ENCODE measurements at regions not wholly inside any gene's neighbourhood (a gene's known extent, or its start where the extent isn't known, plus 50 kb on each side); places are given as distances from the start of the nearest gene placed in this dataset.
"Not testable (repeated sequence)": the region's sequence is repeated elsewhere in the genome, so short reads cannot be mapped to it uniquely, and the experiment has no call there.

DNA sequence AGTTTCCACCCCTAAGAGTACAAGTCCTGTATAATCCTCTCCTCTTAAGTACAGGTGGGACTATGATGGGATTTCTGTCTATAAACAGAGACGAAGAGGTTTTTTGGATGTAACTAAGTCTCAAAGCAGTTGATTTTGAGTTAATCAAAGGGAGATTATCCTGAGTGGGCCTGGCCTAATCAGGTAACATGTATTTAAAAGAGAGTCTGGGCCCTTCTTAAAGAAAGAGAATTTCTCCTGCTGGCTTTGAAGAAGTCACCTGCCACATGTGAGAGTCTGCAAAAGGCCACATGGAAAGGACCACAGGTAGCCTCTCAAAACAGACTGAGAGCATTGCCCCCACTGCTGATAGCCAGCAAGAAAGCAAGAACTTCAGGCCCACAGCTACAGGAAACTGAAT, 142.3 kb downstream of the IRX5 start:
- TF ChIP-seq, protein P1, sequence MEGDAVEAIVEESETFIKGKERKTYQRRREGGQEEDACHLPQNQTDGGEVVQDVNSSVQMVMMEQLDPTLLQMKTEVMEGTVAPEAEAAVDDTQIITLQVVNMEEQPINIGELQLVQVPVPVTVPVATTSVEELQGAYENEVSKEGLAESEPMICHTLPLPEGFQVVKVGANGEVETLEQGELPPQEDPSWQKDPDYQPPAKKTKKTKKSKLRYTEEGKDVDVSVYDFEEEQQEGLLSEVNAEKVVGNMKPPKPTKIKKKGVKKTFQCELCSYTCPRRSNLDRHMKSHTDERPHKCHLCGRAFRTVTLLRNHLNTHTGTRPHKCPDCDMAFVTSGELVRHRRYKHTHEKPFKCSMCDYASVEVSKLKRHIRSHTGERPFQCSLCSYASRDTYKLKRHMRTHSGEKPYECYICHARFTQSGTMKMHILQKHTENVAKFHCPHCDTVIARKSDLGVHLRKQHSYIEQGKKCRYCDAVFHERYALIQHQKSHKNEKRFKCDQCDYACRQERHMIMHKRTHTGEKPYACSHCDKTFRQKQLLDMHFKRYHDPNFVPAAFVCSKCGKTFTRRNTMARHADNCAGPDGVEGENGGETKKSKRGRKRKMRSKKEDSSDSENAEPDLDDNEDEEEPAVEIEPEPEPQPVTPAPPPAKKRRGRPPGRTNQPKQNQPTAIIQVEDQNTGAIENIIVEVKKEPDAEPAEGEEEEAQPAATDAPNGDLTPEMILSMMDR (IDR thresholded peaks at IDR 0.05; ENCODE audit: low read depth, low read length): no peak
- no peak for DNase-seq (ENCODE audit: extremely low read depth, low read depth)

- TF ChIP-seq, protein P1 (IDR thresholded peaks at IDR 0.05; ENCODE audit: low read depth, low read length): no peak
Measured at GRCh38 chr16:55073830-55074229, 143.2 kb downstream of the IRX5 start.

GRCh38 chr16:55075208-55075607, 144.5 kb downstream of the IRX5 start:
- not testable (repeated sequence) for DNase-seq (ENCODE audit: extremely low read depth, low read depth)

More at GRCh38 chr16:55073830-55074229, 143.2 kb downstream of the IRX5 start:
- no peak for DNase-seq (ENCODE audit: extremely low read depth, low read depth)

DNA sequence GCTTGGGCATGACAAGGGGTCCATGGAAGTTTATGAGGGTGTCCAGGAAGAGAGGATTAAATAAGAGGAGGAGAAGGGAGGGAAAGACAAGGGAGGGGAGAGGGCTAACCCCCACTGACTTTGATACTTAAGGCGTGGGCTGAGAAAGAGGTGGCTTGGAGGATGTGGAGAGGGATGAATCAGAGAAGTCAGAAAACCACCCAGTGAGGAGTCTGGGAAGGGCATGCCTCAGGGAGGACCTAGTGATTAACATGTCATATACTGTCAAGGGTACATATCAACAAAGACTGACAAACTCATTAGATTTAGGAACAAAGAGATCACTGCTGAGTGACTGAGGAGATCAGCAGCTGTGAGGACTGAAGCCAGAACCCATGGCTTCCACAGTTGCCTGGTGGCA, 145.4 kb downstream of the IRX5 start:
- DNase-seq (ENCODE audit: extremely low read depth, low read depth): no peak

GRCh38 chr16:55077266-55077665, 146.6 kb downstream of the IRX5 start:
- no peak for DNase-seq (ENCODE audit: extremely low read depth, low read depth)
- TF ChIP-seq, protein P1 (IDR thresholded peaks at IDR 0.05; ENCODE audit: low read depth, low read length): no peak

More for the DNA sequence above, 145.4 kb downstream of the IRX5 start:
- TF ChIP-seq, protein P1 (IDR thresholded peaks at IDR 0.05; ENCODE audit: low read depth, low read length): no peak

DNA sequence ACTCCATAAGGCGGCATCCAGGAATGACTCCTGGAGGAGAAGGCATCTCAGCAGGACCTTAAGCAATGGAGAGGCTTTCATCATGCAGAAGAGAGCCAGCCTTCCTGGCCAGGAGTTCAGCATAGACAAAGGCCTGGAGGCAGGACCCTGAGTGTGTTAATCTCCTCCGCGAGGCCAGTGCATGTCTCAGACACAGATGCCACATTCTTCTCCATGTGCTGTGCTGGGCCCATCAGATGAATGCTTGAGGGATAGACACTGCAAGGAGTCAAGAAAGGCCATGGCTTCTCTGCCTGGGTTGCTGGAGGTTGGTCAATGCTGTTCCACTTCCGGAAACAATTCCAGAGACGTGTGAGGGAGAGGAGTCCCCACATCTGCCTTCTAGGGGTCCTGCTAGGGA, 147.5 kb downstream of the IRX5 start:
- no peak for DNase-seq (ENCODE audit: extremely low read depth, low read depth)
- TF ChIP-seq, protein P1 (IDR thresholded peaks at IDR 0.05; ENCODE audit: low read depth, low read length): no peak

DNA sequence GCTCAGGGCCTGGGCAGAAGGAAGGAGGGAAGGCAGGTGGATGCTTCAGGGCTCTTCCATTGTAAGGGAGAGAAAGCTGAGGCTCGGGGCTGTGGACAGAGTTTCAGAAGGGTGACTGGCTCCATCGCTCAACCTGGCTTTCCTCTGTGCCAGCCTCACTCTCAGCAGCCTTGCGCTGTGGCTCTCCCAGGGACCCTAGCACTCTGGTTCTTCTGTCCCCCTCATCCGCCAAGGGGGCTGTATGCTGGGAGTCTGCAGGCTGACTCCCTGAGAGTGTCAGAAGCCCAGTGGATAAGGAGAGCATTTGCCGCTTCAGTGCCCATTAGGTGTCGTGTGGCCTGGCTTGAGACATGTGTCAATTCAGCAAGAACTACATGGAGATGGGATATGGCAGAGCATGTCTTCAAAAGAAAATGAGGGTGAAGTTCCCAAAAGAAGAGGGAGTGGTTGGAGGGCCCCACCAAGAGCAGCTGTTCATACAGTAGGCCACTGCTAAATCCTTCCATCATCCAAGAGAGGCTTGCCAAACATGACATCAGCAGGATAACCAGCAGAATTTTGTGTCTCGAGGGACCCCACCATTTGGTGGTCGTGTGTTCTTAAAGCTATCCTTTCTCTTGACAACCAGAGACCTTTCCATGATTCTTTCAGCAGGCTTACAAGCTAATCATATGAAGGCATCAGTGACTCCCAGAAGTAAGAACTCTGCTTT, 148.2 kb downstream of the IRX5 start:
- TF ChIP-seq, protein P1 (IDR thresholded peaks at IDR 0.05; ENCODE audit: low read depth, low read length): no peak
- no peak for DNase-seq (ENCODE audit: extremely low read depth, low read depth)
